ENCODE measurements at regions not wholly inside any gene's neighbourhood (a gene's known extent, or its start where the extent isn't known, plus 50 kb on each side); places are given as distances from the start of the nearest gene placed in this dataset.
"Not testable (repeated sequence)": the region's sequence is repeated elsewhere in the genome, so short reads cannot be mapped to it uniquely, and the experiment has no call there.

- no peak for DNase-seq
These were observed 446.2 kb downstream of the FAT4 start for GRCh38 chr4:125760956-125761355.

DNA sequence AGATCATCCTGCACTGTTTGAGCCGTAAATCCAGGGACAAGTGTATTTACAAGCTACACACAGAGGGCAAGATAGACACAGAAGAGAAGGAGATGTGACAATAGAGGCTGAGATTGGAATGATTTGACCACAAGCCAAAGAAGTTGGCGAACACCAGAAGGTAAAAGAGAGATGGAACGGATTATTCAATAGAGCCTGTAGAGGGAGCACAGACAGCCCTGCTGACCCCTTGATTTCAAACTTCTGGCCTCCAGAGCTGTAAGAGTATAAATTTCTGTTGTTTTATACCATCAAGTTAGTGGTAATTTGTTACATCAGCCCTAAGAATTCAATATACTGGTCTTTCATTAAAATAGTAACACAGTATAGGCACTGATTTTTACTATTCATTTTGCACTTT, 447.8 kb downstream of the FAT4 start:
- DNase-seq: no peak

- no peak for DNase-seq
These were observed 451.2 kb downstream of the FAT4 start for GRCh38 chr4:125765941-125766340.

DNA sequence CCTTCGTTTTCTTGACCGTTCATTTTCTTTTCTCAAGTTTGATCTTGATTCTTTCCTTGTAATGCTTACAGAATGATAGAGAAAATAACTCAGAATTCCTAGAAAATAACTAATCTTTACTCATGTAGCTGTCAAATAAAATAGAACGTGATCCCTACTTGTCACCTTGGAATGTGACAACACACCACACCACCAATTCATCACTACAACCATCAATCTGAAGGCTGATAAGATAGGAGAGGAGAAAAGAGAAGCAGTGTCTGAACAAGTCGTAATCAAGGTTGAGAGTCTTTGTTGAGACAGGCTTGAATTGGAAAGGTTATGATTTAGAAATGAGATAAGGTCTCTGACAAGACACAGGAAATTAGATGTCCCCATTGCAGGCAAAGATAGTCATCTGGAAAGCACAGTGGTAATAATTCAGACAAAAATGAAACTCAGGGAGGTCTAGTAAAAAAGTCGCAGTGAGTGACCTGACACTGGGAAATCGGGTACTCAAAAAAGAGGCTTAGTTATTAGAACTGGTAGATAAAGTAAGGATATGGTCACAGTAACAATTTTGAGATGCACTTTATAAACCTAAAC, 456.2 kb downstream of the FAT4 start:
- DNase-seq: no peak

- DNase-seq: no peak
These were observed 457.9 kb downstream of the FAT4 start for GRCh38 chr4:125772680-125773079.

DNA sequence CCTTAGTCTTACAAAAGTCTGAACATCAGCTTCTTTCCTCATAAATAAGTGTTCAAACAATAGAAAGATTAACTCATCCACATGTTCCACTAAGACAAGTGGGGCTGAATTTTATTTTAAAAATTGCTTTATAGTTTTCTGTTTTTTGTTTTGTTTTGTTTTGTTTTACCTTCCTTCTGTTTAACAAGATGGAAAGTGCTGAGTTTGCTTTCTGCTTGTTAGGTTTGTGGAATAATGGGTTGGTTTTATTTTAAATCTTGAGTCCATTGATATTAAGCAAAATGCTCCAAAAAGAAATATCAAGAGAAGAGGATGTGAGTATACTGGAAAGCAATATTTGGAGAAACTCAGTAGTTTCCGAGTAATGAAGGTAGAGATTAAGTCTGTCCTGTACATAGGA, 458.7 kb downstream of the FAT4 start:
- DNase-seq: no peak

- DNase-seq: no peak
These were observed 459.2 kb downstream of the FAT4 start for GRCh38 chr4:125773931-125774330.

- DNase-seq: no peak
These were observed 461.4 kb downstream of the FAT4 start for GRCh38 chr4:125776146-125776545.

DNA sequence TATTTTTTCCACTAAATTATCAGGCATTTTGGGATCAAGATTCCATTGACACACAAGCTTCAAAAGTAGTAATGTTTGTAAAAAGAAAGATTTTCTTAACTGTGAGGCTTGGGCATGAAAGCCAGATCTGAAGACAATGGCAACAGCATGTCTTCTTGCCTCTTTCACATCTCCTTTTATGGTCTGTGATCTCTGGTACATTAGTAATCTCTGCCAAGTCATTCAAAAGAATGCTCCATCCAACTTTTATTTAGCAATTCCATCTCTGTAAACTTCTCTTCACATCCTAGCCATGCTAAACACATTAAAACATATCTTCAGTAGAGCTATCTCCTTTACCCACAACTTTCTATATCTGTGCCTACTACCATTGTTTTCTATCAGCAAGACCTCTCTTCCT, 465.4 kb downstream of the FAT4 start:
- no peak for DNase-seq

DNA sequence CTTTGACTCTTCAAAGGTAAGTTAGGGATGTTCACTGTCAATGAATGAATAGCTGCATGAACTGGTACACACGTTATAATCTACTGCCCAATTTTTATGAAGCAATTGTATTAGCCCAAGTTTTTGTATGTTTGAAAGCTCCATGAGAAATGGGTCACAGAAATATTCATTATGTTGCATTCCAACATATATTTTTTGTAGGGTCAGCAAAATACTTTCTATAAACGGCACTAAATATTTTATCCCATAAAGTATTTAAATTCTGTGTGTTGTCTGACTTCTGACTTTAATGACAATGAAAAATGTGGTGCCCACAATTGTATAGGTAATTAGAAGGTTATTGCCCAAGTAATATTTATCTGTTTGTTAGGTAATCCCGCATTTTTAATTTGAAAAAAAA, 466.0 kb downstream of the FAT4 start:
- DNase-seq: no peak

DNA sequence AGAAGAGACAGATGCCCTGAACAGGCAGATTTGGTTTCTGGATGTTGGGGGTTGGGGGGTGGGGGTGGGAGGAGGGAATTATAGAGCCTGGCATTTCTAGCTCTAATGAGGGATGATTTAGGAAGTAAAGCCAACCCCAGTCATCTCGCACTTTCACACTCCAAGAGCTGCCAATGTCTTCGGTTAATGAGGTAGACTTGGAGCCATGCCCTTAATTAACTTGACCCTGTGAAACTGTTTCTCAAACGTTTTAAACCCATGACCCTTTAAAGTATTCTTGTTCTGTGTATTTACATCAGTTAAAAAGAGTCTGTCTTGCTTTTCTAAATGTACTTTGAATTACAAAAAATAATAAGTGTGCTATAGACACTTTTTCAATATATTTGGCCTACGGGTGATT, 466.9 kb downstream of the FAT4 start:
- no peak for DNase-seq

- DNase-seq: no peak
These were observed 470.0 kb downstream of the FAT4 start for GRCh38 chr4:125784741-125785140.

DNA sequence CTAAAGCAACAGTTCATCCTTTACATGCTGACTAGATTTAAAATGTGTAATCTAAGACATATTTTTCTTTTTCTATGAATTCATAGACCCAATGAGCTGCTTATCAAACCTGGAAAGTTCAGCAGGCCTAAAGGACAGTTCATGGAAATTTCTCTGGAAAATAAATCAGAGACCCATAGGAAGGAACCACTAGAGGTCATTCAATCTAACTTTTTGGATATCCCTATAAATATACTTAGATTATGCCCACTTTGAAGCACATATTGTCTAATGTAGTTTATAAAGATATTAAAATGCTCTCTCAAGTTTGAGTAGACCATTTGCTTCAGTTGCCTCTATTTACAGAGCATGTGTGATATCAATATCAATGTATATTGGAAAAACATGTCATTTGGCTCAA, 473.0 kb downstream of the FAT4 start:
- no peak for DNase-seq

GRCh38 chr4:125789023-125789422, 474.3 kb downstream of the FAT4 start:
- no peak for DNase-seq

DNA sequence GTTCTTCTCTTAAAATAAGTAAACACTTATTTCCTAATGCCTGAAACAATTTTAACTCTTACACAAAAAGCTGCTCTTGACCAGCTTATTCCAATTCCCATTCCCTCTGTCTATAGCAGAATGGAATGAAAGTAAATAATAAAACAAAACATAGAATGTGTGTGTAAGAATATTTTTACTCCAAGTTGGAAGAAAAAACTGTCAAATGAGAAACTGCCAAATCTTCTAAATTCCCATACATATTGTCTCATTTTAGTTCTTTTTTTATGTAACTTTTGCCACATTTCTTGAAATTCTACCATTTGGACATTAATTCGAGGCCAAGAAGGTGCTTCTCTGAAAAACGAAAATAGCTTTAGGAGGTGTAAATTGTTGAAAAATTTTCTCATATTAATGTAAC, 477.1 kb downstream of the FAT4 start:
- no peak for DNase-seq

DNA sequence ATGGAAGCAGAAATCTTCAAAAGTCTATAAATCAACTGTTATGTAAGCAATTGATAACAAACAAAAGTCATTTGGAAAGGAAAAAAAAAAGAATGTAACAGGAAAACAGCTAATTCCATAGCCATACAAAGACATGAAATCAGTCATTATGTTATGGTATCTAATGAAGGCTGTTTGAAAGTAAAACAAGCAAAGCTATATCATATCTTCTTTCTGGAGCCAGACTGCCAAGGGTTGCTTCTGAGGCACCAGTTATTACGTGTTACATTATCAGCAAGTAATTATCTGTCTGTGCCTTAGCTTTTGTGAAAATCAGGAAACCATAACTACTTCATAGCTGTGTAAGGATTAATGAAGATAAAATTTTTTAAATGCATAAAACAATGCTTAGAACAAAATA, 480.2 kb downstream of the FAT4 start:
- DNase-seq: no peak

DNA sequence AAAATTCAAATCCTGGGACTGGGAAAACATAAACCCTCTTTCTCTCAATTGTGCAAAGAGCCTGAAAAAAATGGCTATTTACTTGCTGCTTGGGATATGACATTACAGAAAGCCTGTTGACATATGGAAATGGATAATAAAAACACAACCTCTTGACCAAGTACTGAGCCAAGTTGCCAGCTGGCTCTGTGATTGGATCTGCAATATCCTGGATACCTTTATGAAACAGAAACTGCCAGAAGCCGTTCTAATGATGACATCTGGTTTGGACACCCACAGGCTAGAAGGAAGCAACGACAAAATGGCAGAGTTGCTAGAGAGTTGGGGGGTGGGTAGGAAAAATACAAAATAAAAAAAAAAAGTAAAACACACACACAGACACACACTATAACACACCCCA, 481.4 kb downstream of the FAT4 start:
- no peak for DNase-seq

GRCh38 chr4:125797621-125798020, 482.9 kb downstream of the FAT4 start:
- not testable (repeated sequence) for DNase-seq

DNA sequence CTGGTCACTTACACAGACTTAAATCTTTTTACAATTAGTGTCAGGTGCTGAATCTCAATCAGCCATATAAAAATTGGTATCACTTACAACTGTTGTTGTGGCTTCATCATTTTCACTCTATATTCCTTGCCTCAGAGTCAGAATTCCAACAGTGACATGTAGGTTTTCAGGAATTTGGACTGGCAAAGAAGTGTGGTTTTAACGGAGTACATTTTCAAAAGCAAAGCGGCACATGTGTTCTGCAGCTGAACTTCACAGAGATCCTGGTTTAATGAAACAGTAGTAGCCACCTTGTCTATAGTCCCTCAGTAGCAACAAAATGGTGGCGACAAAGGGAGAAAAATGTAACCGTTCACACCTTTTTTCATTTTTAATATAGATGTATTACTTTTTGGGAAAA, 486.6 kb downstream of the FAT4 start:
- no peak for DNase-seq

GRCh38 chr4:125801924-125802323, 487.2 kb downstream of the FAT4 start:
- DNase-seq: no peak

GRCh38 chr4:125808022-125808421, 493.3 kb downstream of the FAT4 start:
- DNase-seq: no peak

DNA sequence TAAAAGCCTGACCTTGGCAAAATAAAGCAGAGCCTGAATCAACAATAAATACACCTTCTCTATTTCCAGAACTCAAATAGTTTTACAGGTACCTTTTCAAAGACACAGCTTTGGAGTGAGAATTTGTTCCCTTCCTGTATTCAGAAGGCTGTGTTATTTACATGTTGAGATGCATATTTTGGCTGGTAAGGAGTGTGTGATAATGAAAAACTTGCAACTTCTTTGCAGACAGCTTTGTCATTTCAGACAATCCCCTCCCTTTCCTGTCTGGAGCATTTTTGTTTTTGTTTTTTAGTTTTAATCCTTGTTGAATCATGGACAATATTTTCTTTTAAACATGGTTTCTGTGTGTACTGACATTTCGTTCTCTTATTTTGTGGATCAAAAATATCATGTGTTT, 493.8 kb downstream of the FAT4 start:
- no peak for DNase-seq

DNA sequence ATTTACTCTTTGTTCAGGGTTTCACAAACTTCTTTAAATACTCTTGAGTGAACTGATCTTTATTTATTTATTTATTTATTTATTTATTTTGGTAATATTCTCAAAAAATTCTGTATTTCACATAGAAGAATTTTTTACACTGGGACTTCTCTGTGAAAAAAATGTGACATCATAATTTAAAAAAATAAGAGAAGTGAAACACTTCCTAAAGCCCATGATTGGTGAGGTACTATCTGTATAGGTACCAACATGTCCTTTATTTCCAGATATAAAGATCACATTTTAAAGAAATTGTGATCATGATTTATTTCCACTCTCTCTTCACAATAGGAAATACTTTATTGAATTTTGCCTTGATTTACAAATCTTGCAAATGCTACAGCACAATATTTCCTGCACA, 497.1 kb downstream of the FAT4 start:
- no peak for DNase-seq

DNA sequence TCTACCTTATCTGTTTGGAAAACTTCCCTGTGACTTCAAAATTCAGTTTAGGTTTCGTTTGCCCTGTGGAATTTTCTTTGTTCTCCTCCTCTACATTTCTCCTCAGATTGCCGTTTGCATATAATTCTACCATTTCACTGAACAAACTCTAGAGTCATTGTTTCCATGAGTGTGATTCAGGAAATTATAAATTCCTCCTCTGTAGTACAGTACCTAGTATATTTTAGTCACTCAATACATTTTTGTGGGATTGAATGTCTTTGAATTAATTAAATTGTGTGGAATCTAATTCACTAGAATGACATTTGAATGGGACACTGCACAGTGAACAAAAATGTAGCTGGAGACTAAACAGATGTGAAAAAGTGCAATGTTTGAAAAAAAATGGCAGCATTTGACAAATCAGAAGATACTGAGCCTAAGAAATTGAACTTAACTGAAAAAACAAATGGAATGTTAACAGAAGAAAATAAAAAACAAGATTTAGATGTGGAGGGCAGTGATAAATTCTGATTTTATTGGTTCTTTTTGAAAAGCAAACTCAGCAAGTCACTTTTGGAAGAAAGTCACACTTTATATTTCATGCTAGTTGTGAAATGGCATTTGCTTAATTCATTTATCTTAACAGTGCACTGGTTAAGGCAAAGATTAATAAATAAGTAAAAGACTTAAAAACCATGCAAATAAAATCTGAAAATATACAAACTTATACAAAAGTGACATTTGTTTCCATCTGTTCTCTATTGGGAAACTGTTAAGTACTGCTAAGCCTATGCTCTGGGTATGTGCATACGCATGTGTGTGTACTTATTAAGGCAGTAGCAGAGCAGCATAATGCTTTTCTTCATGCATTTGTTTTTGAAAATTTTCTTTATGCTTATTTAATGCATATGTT, 512.3 kb downstream of the FAT4 start:
- DNase-seq: no peak

DNA sequence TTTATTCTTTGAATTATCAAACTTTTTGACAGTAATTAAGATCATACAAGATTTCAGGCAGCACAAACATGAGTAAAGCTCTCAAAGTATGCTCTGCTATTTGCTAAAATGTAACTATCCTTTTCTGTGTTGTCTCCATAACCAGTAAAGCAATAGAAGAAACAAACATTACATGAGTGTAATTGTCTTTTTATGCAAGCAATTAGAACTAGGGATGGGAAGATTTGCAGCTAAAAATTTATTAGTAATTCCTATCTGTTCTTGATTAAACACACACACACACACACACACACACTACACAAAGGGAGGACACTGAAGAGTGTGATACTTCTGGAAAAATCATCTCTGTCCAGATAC, 512.9 kb downstream of the FAT4 start:
- no peak for DNase-seq

All from AML-193 (cell line).